ACC112 (cell line): ENCODE measurements at regions not wholly inside any gene's neighbourhood (a gene's known extent, or its start where the extent isn't known, plus 50 kb on each side); places are given as distances from the start of the nearest gene placed in this dataset.

Experiments used
- H2AFZ ChIP-seq: fragments of 200-600 bp; sonication (generic); one replicate; pipeline ENCODE4 v1.6.0; 2017; ENCODE audit warnings: antibody characterized with exemption, low read length; ENCODE audit not compliant: unreplicated experiment
- H3K27ac ChIP-seq: fragments of 200-600 bp; sonication (generic); 2 replicates; pipeline ENCODE4 v1.5.1; 2014; ENCODE audit warnings: low read depth, mild to moderate bottlenecking, antibody characterized with exemption, low read length, moderate library complexity
- H3K27me3 ChIP-seq: fragments of 200-600 bp; sonication (generic); 2 replicates; pipeline ENCODE4 v1.6.1; 2014; ENCODE audit warnings: mild to moderate bottlenecking, antibody characterized with exemption, low read length, moderate library complexity, mixed read lengths; ENCODE audit not compliant: insufficient read depth
- H3K36me3 ChIP-seq: fragments of 200-600 bp; sonication (generic); 2 replicates; pipeline ENCODE4 v1.6.1; 2016; ENCODE audit warnings: mild to moderate bottlenecking, antibody characterized with exemption, low read length, moderate library complexity, mixed read lengths; ENCODE audit not compliant: insufficient read depth
- H3K4me1 ChIP-seq: fragments of 200-600 bp; sonication (generic); one replicate; pipeline ENCODE4 v1.6.1; 2016; ENCODE audit warnings: low read length, mixed read lengths; ENCODE audit not compliant: insufficient read depth, unreplicated experiment, control insufficient read depth
- H3K4me3 ChIP-seq: fragments of 200-600 bp; sonication (generic); 2 replicates; pipeline ENCODE4 v1.5.1; 2014; ENCODE audit warnings: mild to moderate bottlenecking, low read depth, low read length
- H3K79me2 ChIP-seq: fragments of 200-600 bp; sonication (generic); one replicate; pipeline ENCODE4 v1.6.0; 2016; ENCODE audit warnings: low read length; ENCODE audit not compliant: control insufficient read depth, unreplicated experiment, insufficient read depth

- Histone ChIP-seq H3K27me3 (no peaks in the 10 kb centered on the region), H3K36me3 (no peaks in the 10 kb centered on the region), H3K4me1 (peaks cover 36% of the 10 kb centered on the region), H3K79me2 (peaks cover 52% of the 10 kb centered on the region), H2AFZ (no peak overlapping the region), H3K27ac (no peak overlapping the region), H3K4me3 (no peak overlapping the region)
Observed at GRCh38 chr12:88413646-88414045, 166.6 kb downstream of the KITLG start.

- Histone ChIP-seq H3K79me2 (peaks cover 57% of the 10 kb centered on the region), H3K27me3 (no peaks in the 10 kb centered on the region), H3K4me1 (peaks cover 59% of the 10 kb centered on the region), H3K36me3 (no peaks in the 10 kb centered on the region), H3K4me3 (peak overlapping the region; percentile 78), H3K27ac (peak overlapping the region; percentile 88), H2AFZ (no peak overlapping the region)
Observed at GRCh38 chr12:88416155-88416554, 164.1 kb downstream of the KITLG start.

- no peak overlapping the region for H2AFZ ChIP-seq
- H3K27me3 ChIP-seq, result no peaks in the 10 kb centered on the region
- H3K27ac ChIP-seq, result peak overlapping the region; percentile 88
- H3K4me3 ChIP-seq, result peak overlapping the region; percentile 78
- no peaks in the 10 kb centered on the region for H3K36me3 ChIP-seq
- H3K79me2 ChIP-seq, result peaks cover 57% of the 10 kb centered on the region
- peaks cover 63% of the 10 kb centered on the region for H3K4me1 ChIP-seq
Observed at GRCh38 chr12:88416786-88417185, 163.5 kb downstream of the KITLG start.

- H3K27ac ChIP-seq, result peak overlapping the region; percentile 88
- no peak overlapping the region for H2AFZ ChIP-seq
- no peaks in the 10 kb centered on the region for H3K36me3 ChIP-seq
- peaks cover 57% of the 10 kb centered on the region for H3K79me2 ChIP-seq
- H3K4me3 ChIP-seq, result peak overlapping the region; percentile 78
- peaks cover 60% of the 10 kb centered on the region for H3K4me1 ChIP-seq
- no peaks in the 10 kb centered on the region for H3K27me3 ChIP-seq
Observed at GRCh38 chr12:88417531-88417930, 162.7 kb downstream of the KITLG start.

- peak overlapping the region; percentile 56 for H2AFZ ChIP-seq
- peaks cover 50% of the 10 kb centered on the region for H3K4me1 ChIP-seq
- no peaks in the 10 kb centered on the region for H3K27me3 ChIP-seq
- no peaks in the 10 kb centered on the region for H3K36me3 ChIP-seq
- peak overlapping the region; percentile 88 for H3K27ac ChIP-seq
- H3K4me3 ChIP-seq, result peak overlapping the region; percentile 78
- peaks cover 51% of the 10 kb centered on the region for H3K79me2 ChIP-seq
Observed at GRCh38 chr12:88418856-88419497, 161.3 kb downstream of the KITLG start.

GRCh38 chr12:88419794-88420193 lies 160.5 kb downstream of the KITLG start:
- peak overlapping the region; percentile 78 for H3K4me3 ChIP-seq

GRCh38 chr12:88420457-88420856 lies 159.8 kb downstream of the KITLG start:
- H3K27ac ChIP-seq, result peak overlapping the region; percentile 88
- H3K4me1 ChIP-seq, result peaks cover 37% of the 10 kb centered on the region
- peak overlapping the region; percentile 3; the same call in 1 of the 2 replicates for H3K4me3 ChIP-seq
- H2AFZ ChIP-seq, result no peak overlapping the region
- no peaks in the 10 kb centered on the region for H3K27me3 ChIP-seq
- peaks cover 36% of the 10 kb centered on the region for H3K79me2 ChIP-seq
- no peaks in the 10 kb centered on the region for H3K36me3 ChIP-seq

More at GRCh38 chr12:88419794-88420193, 160.5 kb downstream of the KITLG start:
- peaks cover 43% of the 10 kb centered on the region for H3K79me2 ChIP-seq
- H3K36me3 ChIP-seq, result no peaks in the 10 kb centered on the region
- no peaks in the 10 kb centered on the region for H3K27me3 ChIP-seq
- peak overlapping the region; percentile 88 for H3K27ac ChIP-seq
- no peak overlapping the region for H2AFZ ChIP-seq
- H3K4me1 ChIP-seq, result peaks cover 42% of the 10 kb centered on the region

GRCh38 chr12:88424791-88425730 lies 155.2 kb downstream of the KITLG start:
- peaks cover 15% of the 10 kb centered on the region for H3K4me1 ChIP-seq
- no peak overlapping the region for H3K27ac ChIP-seq
- no peak overlapping the region for H2AFZ ChIP-seq
- no peak overlapping the region for H3K4me3 ChIP-seq
- no peaks in the 10 kb centered on the region for H3K27me3 ChIP-seq
- H3K36me3 ChIP-seq, result peaks cover 2% of the 10 kb centered on the region; the same call in 1 of the 2 replicates
- H3K79me2 ChIP-seq, result no peaks in the 10 kb centered on the region

- Histone ChIP-seq H3K4me1 (peaks cover 11% of the 10 kb centered on the region), H2AFZ (no peak overlapping the region), H3K4me3 (no peak overlapping the region), H3K79me2 (no peaks in the 10 kb centered on the region), H3K27ac (no peak overlapping the region), H3K27me3 (no peaks in the 10 kb centered on the region), H3K36me3 (peaks cover 2% of the 10 kb centered on the region; the same call in 1 of the 2 replicates)
Observed at GRCh38 chr12:88428350-88428749, 151.9 kb downstream of the KITLG start.

- Histone ChIP-seq H2AFZ (no peak overlapping the region), H3K4me1 (peaks cover 16% of the 10 kb centered on the region)
Observed at GRCh38 chr12:88431246-88431645, 149.0 kb downstream of the KITLG start.

More at GRCh38 chr12:88431246-88431645, 149.0 kb downstream of the KITLG start:
- Histone ChIP-seq H3K27ac (no peak overlapping the region), H3K36me3 (peaks cover 2% of the 10 kb centered on the region; the same call in 1 of the 2 replicates), H3K79me2 (no peaks in the 10 kb centered on the region), H3K4me3 (no peak overlapping the region), H3K27me3 (no peaks in the 10 kb centered on the region)
